Adrenal gland (tissue), 5 donors: ENCODE measurements at regions not wholly inside any gene's neighbourhood (a gene's known extent, or its start where the extent isn't known, plus 50 kb on each side); places are given as distances from the start of the nearest gene placed in this dataset.

Experiments
- POLR2A ChIP-seq, 2 donors: fragments of 450-650 bp; IDR thresholded peaks; one replicate each; pipeline ENCODE4 v1.6.1; 2017; ENCODE audit warnings: antibody characterized with exemption in 2 of 2, mild to moderate bottlenecking in 2 of 2, moderate library complexity in 1 of 2
- TF ChIP-seq, protein P1 (sequence below), 6 experiments: fragments of 450-650 bp in 4 of 6; fragments of 200-600 bp in 2 of 6; sonication (generic) in 1 of 6; IDR thresholded peaks; 1 replicate in 5 of 6; 2 replicates in 1 of 6; pipeline versions ENCODE4 v1.5.1 to v1.8.0; 2016 to 2021; ENCODE audit warnings: antibody characterized with exemption in 6 of 6, mild to moderate bottlenecking in 2 of 6, moderate library complexity in 1 of 6
- donor health status: DM: no; HTN: no; CAD: no.

DNA sequence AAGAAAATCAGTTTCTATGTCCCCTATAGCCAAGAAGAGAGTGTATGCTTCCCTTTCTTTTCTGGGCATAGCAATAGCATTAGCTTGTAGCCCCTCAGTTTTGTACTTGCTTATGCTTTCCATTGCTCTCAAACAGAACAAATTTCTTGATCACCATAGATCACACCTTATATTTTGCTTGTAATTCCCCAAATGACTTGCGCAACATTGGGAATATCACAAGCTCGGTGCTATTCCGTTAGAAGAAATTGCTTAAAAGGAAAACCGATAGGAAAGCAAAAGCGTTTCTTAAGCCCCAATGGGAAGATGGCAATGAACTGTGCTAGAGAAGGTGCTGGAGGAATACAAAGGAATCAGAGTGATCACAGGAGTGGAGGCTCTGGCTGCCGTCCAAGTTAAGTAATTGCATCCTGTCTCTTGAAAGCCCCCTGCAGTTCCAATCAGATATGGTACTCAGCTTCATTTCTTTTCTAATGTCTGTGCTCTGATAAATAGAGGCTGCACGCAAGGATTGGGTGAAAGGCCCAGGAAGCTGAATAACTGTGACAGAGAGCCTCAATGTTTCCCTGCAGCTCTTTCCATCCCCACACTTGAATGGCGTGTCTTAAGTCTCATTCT lies 182.1 kb upstream of the KIRREL3 start:
- no peak for TF ChIP-seq POLR2A (IDR thresholded peaks at IDR 0.05)
- TF ChIP-seq, protein P1, sequence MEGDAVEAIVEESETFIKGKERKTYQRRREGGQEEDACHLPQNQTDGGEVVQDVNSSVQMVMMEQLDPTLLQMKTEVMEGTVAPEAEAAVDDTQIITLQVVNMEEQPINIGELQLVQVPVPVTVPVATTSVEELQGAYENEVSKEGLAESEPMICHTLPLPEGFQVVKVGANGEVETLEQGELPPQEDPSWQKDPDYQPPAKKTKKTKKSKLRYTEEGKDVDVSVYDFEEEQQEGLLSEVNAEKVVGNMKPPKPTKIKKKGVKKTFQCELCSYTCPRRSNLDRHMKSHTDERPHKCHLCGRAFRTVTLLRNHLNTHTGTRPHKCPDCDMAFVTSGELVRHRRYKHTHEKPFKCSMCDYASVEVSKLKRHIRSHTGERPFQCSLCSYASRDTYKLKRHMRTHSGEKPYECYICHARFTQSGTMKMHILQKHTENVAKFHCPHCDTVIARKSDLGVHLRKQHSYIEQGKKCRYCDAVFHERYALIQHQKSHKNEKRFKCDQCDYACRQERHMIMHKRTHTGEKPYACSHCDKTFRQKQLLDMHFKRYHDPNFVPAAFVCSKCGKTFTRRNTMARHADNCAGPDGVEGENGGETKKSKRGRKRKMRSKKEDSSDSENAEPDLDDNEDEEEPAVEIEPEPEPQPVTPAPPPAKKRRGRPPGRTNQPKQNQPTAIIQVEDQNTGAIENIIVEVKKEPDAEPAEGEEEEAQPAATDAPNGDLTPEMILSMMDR (IDR thresholded peaks at IDR 0.05), result no peak
